HG03097 (cell line): ENCODE measurements at regions not wholly inside any gene's neighbourhood (a gene's known extent, or its start where the extent isn't known, plus 50 kb on each side); places are given as distances from the start of the nearest gene placed in this dataset.
"Not testable (repeated sequence)": the region's sequence is repeated elsewhere in the genome, so short reads cannot be mapped to it uniquely, and the experiment has no call there.

Experiments used
- ATAC-seq: cut with Tn5 transposase; IDR thresholded peaks from one replicate; pipeline ENCODE4 v1.9.1; 2021; ENCODE audit not compliant: unreplicated experiment, low FRiP score

- no peak for ATAC-seq
Observed at GRCh38 chr14:41549821-41550607, 56.7 kb upstream of the LRFN5 start.

- ATAC-seq, result no peak
Observed at GRCh38 chr14:41549282-41549681, 57.4 kb upstream of the LRFN5 start.

- ATAC-seq, result no peak
Observed at GRCh38 chr14:41548666-41549065, 58.0 kb upstream of the LRFN5 start.

GRCh38 chr14:41541333-41541732 lies 65.3 kb upstream of the LRFN5 start:
- ATAC-seq, result no peak

GRCh38 chr14:41532255-41532654 lies 74.4 kb upstream of the LRFN5 start:
- ATAC-seq, result no peak

- ATAC-seq, result no peak
Observed at GRCh38 chr14:41521891-41522290, 84.8 kb upstream of the LRFN5 start.

GRCh38 chr14:41518030-41518429 lies 88.6 kb upstream of the LRFN5 start:
- ATAC-seq, result not testable (repeated sequence)

GRCh38 chr14:41506552-41506951 lies 100.1 kb upstream of the LRFN5 start:
- ATAC-seq, result no peak

GRCh38 chr14:41505491-41505890 lies 101.2 kb upstream of the LRFN5 start:
- no peak for ATAC-seq

- no peak for ATAC-seq
Observed at GRCh38 chr14:41498959-41499358, 107.7 kb upstream of the LRFN5 start.

- ATAC-seq, result no peak
Observed at GRCh38 chr14:41490323-41490722, 116.4 kb upstream of the LRFN5 start.

GRCh38 chr14:41489315-41489972 lies 117.2 kb upstream of the LRFN5 start:
- no peak for ATAC-seq

- ATAC-seq, result no peak
Observed at GRCh38 chr14:41488401-41488800, 118.3 kb upstream of the LRFN5 start.

GRCh38 chr14:41482861-41483260 lies 123.8 kb upstream of the LRFN5 start:
- ATAC-seq, result no peak

- ATAC-seq, result no peak
Observed at GRCh38 chr14:41476526-41476925, 130.2 kb upstream of the LRFN5 start.

GRCh38 chr14:41461380-41461779 lies 145.3 kb upstream of the LRFN5 start:
- no peak for ATAC-seq

- ATAC-seq, result no peak
Observed at GRCh38 chr14:41457393-41457792, 149.3 kb upstream of the LRFN5 start.

- ATAC-seq, result no peak
Observed at GRCh38 chr14:41449066-41449465, 157.6 kb upstream of the LRFN5 start.

GRCh38 chr14:41446008-41446407 lies 160.7 kb upstream of the LRFN5 start:
- no peak for ATAC-seq

GRCh38 chr14:41423503-41423902 lies 183.2 kb upstream of the LRFN5 start:
- no peak for ATAC-seq

- ATAC-seq, result not testable (repeated sequence)
Observed at GRCh38 chr14:41421308-41421707, 185.4 kb upstream of the LRFN5 start.

- ATAC-seq, result no peak
Observed at GRCh38 chr14:41419709-41420108, 187.0 kb upstream of the LRFN5 start.
